Spinal cord (tissue), 10 donors: ENCODE measurements at regions not wholly inside any gene's neighbourhood (a gene's known extent, or its start where the extent isn't known, plus 50 kb on each side); places are given as distances from the start of the nearest gene placed in this dataset. TPM values are rescaled to one million over a fixed set of nuclear protein-coding genes. Genes with fewer than 3 reads are reported as not detected.

Source experiments
- DNase-seq, 6 donors: peaks; one replicate each; pipeline versions ENCODE4 v3.0.0 to v3.0.0-alpha.2; 2013 to 2015; ENCODE audit warnings: low spot score in 6 of 6, low read depth in 4 of 6
- H3K27ac ChIP-seq: one replicate; pipeline ENCODE4 v1.5.1; 2013; ENCODE audit warnings: low read depth, low read length, control low read depth
- H3K27me3 ChIP-seq: one replicate; pipeline ENCODE4 v1.6.1; 2013; ENCODE audit warnings: low read length; ENCODE audit not compliant: control insufficient read depth, insufficient read depth
- H3K36me3 ChIP-seq: one replicate; pipeline ENCODE4 v1.6.1; 2013; ENCODE audit warnings: low read length; ENCODE audit not compliant: control insufficient read depth, insufficient read depth
- H3K4me1 ChIP-seq: one replicate; pipeline ENCODE4 v1.6.1; 2013; ENCODE audit warnings: low read length; ENCODE audit not compliant: control insufficient read depth, insufficient read depth
- H3K4me3 ChIP-seq: one replicate; pipeline ENCODE4 v1.5.1; 2013; ENCODE audit warnings: low read depth, low read length, control low read depth
- H3K9me3 ChIP-seq: one replicate; pipeline ENCODE4 v1.6.1; 2013; ENCODE audit warnings: low read length; ENCODE audit not compliant: control insufficient read depth, insufficient read depth
- WGBS: methylation state at CpG from one replicate; pipeline ENCODE4 v1.1.5; 2013; ENCODE audit warnings: missing lambda C conversion rate; ENCODE audit not compliant: insufficient coverage; 5-methylcytosine and 5-hydroxymethylcytosine counted together
- small RNA-seq: library from RNA; depleted of rRNA; stranded (forward); fragments of <200 nt; gene quantifications from one replicate; pipeline ENCODE3, GENCODE V24; 2014; ENCODE audit warnings: low replicate concordance
- donor health status: healthy.

DNA sequence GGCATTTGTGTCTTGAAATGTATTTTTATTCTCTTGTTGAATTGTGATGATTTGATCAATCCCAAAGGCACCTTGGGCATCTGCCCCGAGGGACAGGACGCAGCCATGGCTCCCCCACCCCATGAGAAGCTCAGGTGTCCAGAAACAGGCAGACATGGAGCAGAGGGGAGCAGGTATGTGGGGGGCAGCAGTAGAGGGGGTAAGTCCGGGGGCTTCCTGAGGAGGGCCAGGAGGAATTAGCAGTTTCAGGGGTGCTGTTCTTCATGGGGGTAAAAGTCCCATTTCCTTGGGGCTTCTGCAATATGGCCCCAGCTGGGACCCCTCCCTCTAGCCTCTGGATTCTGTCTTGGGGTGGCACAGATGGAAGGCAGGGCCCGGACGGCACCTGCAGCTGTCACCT lies 67.0 kb upstream of the HMX1 start:
- no peaks in the 10 kb centered on the region for H3K9me3 ChIP-seq
- H3K4me1 ChIP-seq: peaks cover 6% of the 10 kb centered on the region
- H3K27ac ChIP-seq: no peak overlapping the region
- H3K4me3 ChIP-seq: no peak overlapping the region
- H3K36me3 ChIP-seq: no peaks in the 10 kb centered on the region
- 76% methylated on average over 4 of the region's 5 CpGs for WGBS
- no peak for DNase-seq
- no peaks in the 10 kb centered on the region for H3K27me3 ChIP-seq

DNA sequence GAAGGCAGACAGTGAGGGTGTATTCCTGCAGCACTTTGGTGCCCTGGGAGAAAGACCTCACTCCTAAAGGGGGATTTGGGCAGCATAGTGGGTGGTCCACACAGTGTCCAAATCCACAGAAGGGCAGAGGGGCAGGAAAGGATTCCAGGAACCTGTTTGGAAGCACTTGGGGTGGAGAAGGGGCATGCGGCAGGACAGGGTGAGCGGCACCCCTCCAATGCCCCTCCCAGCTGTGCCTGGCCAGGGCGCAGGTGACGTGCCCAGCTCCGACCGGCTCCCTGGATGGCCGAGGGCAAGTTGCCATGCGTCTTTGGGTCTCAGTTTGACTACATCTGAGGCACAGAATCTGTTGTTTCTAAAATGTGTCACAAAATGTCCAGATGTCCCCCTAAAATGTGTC lies 66.5 kb upstream of the HMX1 start:
- 86% methylated on average over 8 of the region's 8 CpGs for WGBS
- H3K4me3 ChIP-seq: no peak overlapping the region

DNA sequence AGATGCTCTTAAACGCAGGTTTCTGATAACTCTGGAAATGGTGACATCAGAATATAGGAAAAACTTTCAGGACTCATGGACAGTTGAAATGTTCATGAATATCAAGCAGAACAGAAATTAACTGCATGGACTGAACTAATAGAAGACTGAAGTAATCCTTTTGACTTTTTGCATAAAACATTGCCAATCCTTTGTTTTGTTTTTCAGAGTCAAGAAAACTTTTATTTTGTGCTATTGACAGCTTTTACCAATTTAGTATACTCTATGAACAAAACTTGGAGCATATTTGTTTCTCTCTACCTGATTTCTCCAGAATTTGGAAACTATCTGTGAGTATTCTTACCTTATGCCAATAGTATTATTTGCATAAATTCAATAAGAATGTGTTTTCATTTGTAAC lies 61.2 kb upstream of the HMX1 start:
- no CpG with 5 or more reads among the region's 1 CpG for WGBS
- Histone ChIP-seq H3K4me1 (no peaks in the 10 kb centered on the region), H3K4me3 (no peak overlapping the region), H3K36me3 (no peaks in the 10 kb centered on the region), H3K9me3 (no peaks in the 10 kb centered on the region), H3K27ac (no peak overlapping the region), H3K27me3 (no peaks in the 10 kb centered on the region)
- DNase-seq: no peak

More for the DNA sequence above, 66.5 kb upstream of the HMX1 start:
- H3K27ac ChIP-seq: no peak overlapping the region
- H3K4me1 ChIP-seq: peaks cover 6% of the 10 kb centered on the region
- H3K27me3 ChIP-seq: no peaks in the 10 kb centered on the region
- H3K36me3 ChIP-seq: no peaks in the 10 kb centered on the region
- no peaks in the 10 kb centered on the region for H3K9me3 ChIP-seq
- DNase-seq: no peak

DNA sequence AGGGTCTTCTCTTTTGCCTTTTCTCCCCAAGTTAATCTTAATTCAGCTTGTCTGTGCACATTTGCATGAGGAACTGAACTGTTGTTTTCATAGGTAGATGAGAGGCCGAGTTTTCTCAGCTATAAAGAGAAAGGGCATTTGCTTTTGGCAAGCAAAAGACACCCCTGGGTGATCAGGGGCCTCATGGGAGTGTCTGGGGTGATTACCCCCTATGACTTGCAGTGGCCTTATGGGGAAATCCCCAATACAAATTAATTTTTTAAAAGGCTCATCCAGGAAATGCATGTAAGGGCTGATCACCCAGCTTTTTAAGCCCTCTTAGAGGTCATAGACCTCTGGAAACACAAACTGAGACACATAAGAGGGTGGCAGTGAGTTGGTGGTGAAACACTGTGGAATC lies 56.4 kb upstream of the HMX1 start:
- no peak for DNase-seq
- no peaks in the 10 kb centered on the region for H3K4me1 ChIP-seq
- H3K27ac ChIP-seq: no peak overlapping the region
- H3K9me3 ChIP-seq: no peaks in the 10 kb centered on the region
- H3K36me3 ChIP-seq: no peaks in the 10 kb centered on the region
- H3K27me3 ChIP-seq: no peaks in the 10 kb centered on the region
- no CpG with 5 or more reads among the region's 1 CpG for WGBS
- H3K4me3 ChIP-seq: no peak overlapping the region

DNA sequence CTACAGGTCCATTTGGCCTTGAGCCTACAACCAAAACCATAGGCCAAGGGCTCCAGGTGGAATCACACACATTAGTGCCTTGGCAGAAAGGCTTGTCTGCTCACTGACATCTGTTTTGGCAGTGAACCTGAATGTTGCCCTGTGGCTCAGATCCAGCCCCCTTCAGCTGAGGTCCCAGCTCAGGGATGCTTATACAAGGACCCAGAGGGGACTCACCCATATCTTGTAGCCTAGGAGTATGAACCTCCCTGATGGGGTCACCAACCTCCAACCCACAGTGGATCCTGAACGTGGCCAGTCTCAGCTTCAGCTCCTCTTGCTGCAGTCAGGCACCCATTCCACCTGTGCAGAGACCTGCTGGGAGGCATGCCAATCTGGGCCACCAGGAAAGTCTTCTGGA lies 50.8 kb upstream of the HMX1 start:
- WGBS: 58% methylated on average over 1 of the region's 1 CpG
- no peak overlapping the region for H3K27ac ChIP-seq
- H3K4me1 ChIP-seq: peaks cover 5% of the 10 kb centered on the region
- no peak overlapping the region for H3K4me3 ChIP-seq
- DNase-seq: no peak
- H3K27me3 ChIP-seq: peaks cover 3% of the 10 kb centered on the region
- H3K36me3 ChIP-seq: no peaks in the 10 kb centered on the region
- no peaks in the 10 kb centered on the region for H3K9me3 ChIP-seq

DNA sequence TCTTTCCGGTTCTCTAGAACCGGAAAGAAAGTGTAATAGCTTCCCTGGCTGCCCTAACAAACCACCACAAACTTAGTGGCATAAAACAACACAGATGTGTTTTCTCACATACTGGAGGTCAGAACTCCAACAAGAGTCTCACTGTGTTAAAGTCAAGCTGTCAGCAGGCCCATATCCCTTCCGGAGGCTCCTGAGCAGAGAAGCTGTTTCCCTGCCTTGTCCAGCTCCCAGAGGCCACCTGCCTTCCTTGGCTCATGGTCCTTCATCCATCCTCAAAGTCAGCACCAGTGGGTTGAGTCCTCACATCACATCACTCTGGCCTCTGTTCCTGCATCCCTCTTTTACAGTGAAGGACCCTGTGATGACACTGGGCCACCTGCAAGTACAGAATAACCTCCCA lies 49.8 kb upstream of the HMX1 start:
- Histone ChIP-seq H3K27ac (no peak overlapping the region), H3K4me1 (peaks cover 9% of the 10 kb centered on the region), H3K27me3 (peaks cover 3% of the 10 kb centered on the region), H3K36me3 (no peaks in the 10 kb centered on the region), H3K4me3 (no peak overlapping the region), H3K9me3 (no peaks in the 10 kb centered on the region)
- no peak for DNase-seq
- 79% methylated on average over 3 of the region's 3 CpGs for WGBS

Small RNA genes lying in the stretch of these regions (small RNA-seq; reads per million reads assigned to genes)
- gene SNRPCP16: not detected
